Neuronal stem cell (in vitro differentiated cells): ENCODE measurements at regions not wholly inside any gene's neighbourhood (a gene's known extent, or its start where the extent isn't known, plus 50 kb on each side); places are given as distances from the start of the nearest gene placed in this dataset.
"Not testable (repeated sequence)": the region's sequence is repeated elsewhere in the genome, so short reads cannot be mapped to it uniquely, and the experiment has no call there.

ENCODE experiments used
- DNase-seq: peaks from one replicate; pipeline ENCODE4 v3.0.0-alpha.2; 2013; ENCODE audit warnings: low spot score
- H2AFZ ChIP-seq: one replicate; pipeline ENCODE4 v1.6.1; 2013; ENCODE audit warnings: mild to moderate bottlenecking, low read length, inconsistent platforms
- H2AK5ac ChIP-seq: 2 replicates; pipeline ENCODE4 v1.6.1; 2013; ENCODE audit warnings: low read depth, mild to moderate bottlenecking, inconsistent platforms, low read length, moderate library complexity, mixed read lengths
- H2BK120ac ChIP-seq: 2 replicates; pipeline ENCODE4 v1.6.1; 2013; ENCODE audit warnings: low read depth, mild to moderate bottlenecking, inconsistent platforms, low read length, moderate library complexity, mixed read lengths
- H2BK12ac ChIP-seq: one replicate; pipeline ENCODE4 v1.6.1; 2013; ENCODE audit warnings: low read length, inconsistent platforms
- H2BK15ac ChIP-seq: 2 replicates; pipeline ENCODE4 v1.6.1; 2013; ENCODE audit warnings: mild to moderate bottlenecking, low read length, inconsistent platforms, mixed read lengths
- H2BK5ac ChIP-seq: one replicate; pipeline ENCODE4 v1.6.1; 2013; ENCODE audit warnings: inconsistent platforms, mild to moderate bottlenecking, low read length, moderate library complexity
- H3K14ac ChIP-seq: one replicate; pipeline ENCODE4 v1.6.1; 2013; ENCODE audit warnings: low read length, inconsistent platforms
- H3K18ac ChIP-seq: 2 replicates; pipeline ENCODE4 v1.6.1; 2013; ENCODE audit warnings: low read length, inconsistent platforms
- H3K23ac ChIP-seq: 2 replicates; pipeline ENCODE4 v1.6.1; 2013; ENCODE audit warnings: low read depth, mild to moderate bottlenecking, mixed read lengths, low read length, inconsistent platforms; ENCODE audit not compliant: poor library complexity
- H3K27ac ChIP-seq: replicated peaks from 3 replicates; pipeline ENCODE4 v1.5.1; 2013; ENCODE audit warnings: low read length, inconsistent platforms
- H3K27me3 ChIP-seq, 3 experiments: 2 replicates each; pipeline ENCODE4 v1.6.1; 2013; ENCODE audit warnings: low read length in 3 of 3, mild to moderate bottlenecking in 2 of 3, inconsistent platforms in 1 of 3, low read depth in 1 of 3, mixed read lengths in 1 of 3, moderate library complexity in 1 of 3; ENCODE audit not compliant: control insufficient read depth in 3 of 3, insufficient read depth in 3 of 3
- H3K36me3 ChIP-seq, 2 donors: replicated peaks in 1 of 2; 2 replicates each; pipeline ENCODE4 v1.6.1; 2013; ENCODE audit warnings: low read length in 2 of 2; ENCODE audit not compliant: control insufficient read depth in 2 of 2, insufficient read depth in 2 of 2
- H3K4ac ChIP-seq: 2 replicates; pipeline ENCODE4 v1.6.1; 2013; ENCODE audit warnings: inconsistent platforms, mild to moderate bottlenecking, low read length, moderate library complexity
- H3K4me1 ChIP-seq, 2 donors: 1 replicate in 1 of 2; 2 replicates in 1 of 2; pipeline ENCODE4 v1.6.1; 2013; ENCODE audit warnings: low read length in 2 of 2, low read depth in 1 of 2; ENCODE audit not compliant: control insufficient read depth in 2 of 2, insufficient read depth in 1 of 2
- H3K4me2 ChIP-seq: one replicate; pipeline ENCODE4 v1.6.1; 2013; ENCODE audit warnings: mild to moderate bottlenecking, low read length, inconsistent platforms; ENCODE audit not compliant: insufficient read depth, poor library complexity, severe bottlenecking
- H3K4me3 ChIP-seq, 2 donors: 2 replicates each; pipeline ENCODE4 v1.5.1; 2013; ENCODE audit warnings: low read length in 2 of 2, mild to moderate bottlenecking in 2 of 2, inconsistent platforms in 1 of 2, moderate library complexity in 1 of 2
- H3K79me1 ChIP-seq: one replicate; pipeline ENCODE4 v1.6.1; 2013; ENCODE audit warnings: low read depth, mild to moderate bottlenecking, inconsistent platforms, low read length, moderate library complexity
- H3K9ac ChIP-seq: one replicate; pipeline ENCODE4 v1.6.1; 2013; ENCODE audit warnings: mild to moderate bottlenecking, low read depth, low read length, inconsistent platforms; ENCODE audit not compliant: poor library complexity
- H3K9me3 ChIP-seq, 2 donors: replicated peaks in 1 of 2; 2 replicates each; pipeline versions ENCODE3 to v1.6.1; 2013; ENCODE audit warnings: low read length in 2 of 2, mild to moderate bottlenecking in 2 of 2, inconsistent platforms in 1 of 2, low read depth in 1 of 2, mixed read lengths in 1 of 2, moderate library complexity in 1 of 2; ENCODE audit not compliant: control insufficient read depth in 2 of 2, insufficient read depth in 1 of 2
- H4K8ac ChIP-seq: one replicate; pipeline ENCODE4 v1.6.1; 2013; ENCODE audit warnings: low read depth, mild to moderate bottlenecking, inconsistent platforms, low read length, moderate library complexity
- H4K91ac ChIP-seq: one replicate; pipeline ENCODE4 v1.6.1; 2013; ENCODE audit warnings: low read length, low read depth, mild to moderate bottlenecking, inconsistent platforms; ENCODE audit not compliant: poor library complexity
- WGBS, 2 donors: extraction: QIAGEN DNeasy Blood & Tissue Kit; methylation state at CpG; one replicate each; pipeline ENCODE4 v1.1.7; 2013; ENCODE audit warnings: missing lambda C conversion rate in 2 of 2, mixed read lengths in 1 of 2; ENCODE audit not compliant: insufficient read length in 2 of 2, insufficient replicate concordance in 1 of 2; ENCODE audit errors: extremely low coverage in 2 of 2; 5-methylcytosine and 5-hydroxymethylcytosine counted together

DNA sequence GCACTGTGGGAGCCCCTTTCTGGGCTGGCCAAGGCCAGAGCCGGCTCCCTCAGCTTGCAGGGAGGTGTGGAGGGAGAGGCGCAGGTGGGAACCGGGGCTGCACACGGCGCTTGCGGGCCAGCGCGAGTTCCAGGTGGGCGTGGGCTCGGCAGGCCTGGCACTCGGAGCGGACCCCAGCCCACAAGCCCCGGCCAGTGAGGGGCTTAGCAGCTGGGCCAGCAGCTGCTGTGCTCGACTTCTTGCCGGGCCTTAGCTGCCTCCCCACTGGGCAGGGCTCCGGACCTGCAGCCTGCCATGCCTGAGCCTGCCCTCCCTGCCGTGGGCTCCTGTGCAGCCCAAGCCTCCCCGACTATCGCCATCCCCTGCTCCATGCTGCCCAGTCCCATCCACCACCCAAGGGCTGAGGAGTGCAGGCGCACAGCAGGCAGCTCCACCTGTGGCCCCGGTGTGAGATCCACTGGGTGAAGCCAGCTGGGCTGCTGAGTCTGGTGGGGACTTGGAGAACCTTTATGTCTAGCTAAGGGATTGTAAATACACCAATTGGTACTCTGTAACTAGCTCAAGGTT is 61.9 kb downstream of the OXSM start:
- not testable (repeated sequence) for H3K9me3 ChIP-seq, H3K4ac ChIP-seq, H3K27me3 ChIP-seq, H3K14ac ChIP-seq, H2AFZ ChIP-seq, H2BK120ac ChIP-seq, H2BK12ac ChIP-seq, H3K4me3 ChIP-seq, H3K79me1 ChIP-seq, H3K4me1 ChIP-seq, H3K23ac ChIP-seq, H3K36me3 ChIP-seq, H4K8ac ChIP-seq, H2BK15ac ChIP-seq, H2AK5ac ChIP-seq, H3K9ac ChIP-seq, DNase-seq, H4K91ac ChIP-seq, H2BK5ac ChIP-seq, H3K4me2 ChIP-seq, H3K18ac ChIP-seq, H3K27ac ChIP-seq
- no CpG with 5 or more reads among the region's 21 CpGs for WGBS, 2 donors

DNA sequence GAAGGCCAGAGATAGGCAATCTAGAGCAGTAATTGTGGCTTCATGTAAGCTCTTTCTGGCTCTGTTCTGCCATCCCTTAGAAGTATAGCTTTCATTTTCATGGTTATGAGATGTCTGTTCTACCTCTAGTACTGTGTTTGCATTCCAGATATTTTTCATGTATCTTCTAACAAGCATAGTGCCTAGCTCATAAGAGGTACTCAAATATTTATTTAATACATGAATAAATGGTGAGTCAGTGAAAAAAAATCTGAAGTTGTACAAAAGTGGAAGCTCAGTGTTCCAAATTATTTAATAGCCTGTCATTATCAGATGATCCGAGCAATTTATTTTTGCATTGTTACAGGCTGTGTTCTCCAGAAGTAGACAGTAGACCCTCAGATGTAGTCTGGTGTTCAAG is 64.3 kb downstream of the OXSM start:
- DNase-seq = no peak
- no peak overlapping the region for H3K23ac ChIP-seq
- H3K4me1 ChIP-seq = no peaks in the 10 kb centered on the region
- H2AK5ac ChIP-seq = no peak overlapping the region
- no peak overlapping the region for H2BK15ac ChIP-seq
- H3K27me3 ChIP-seq = no peaks in the 10 kb centered on the region
- H3K4ac ChIP-seq = no peak overlapping the region
- no peak overlapping the region for H2BK120ac ChIP-seq
- no peak overlapping the region for H3K4me3 ChIP-seq
- H2AFZ ChIP-seq = no peak overlapping the region
- no peak overlapping the region for H4K91ac ChIP-seq
- H2BK12ac ChIP-seq = no peak overlapping the region
- no peak overlapping the region for H3K18ac ChIP-seq
- no peak overlapping the region for H2BK5ac ChIP-seq
- no peak overlapping the region for H3K27ac ChIP-seq
- no peak overlapping the region for H3K4me2 ChIP-seq
- H3K36me3 ChIP-seq = no peaks in the 10 kb centered on the region
- no CpG with 5 or more reads among the region's 1 CpG for WGBS, 2 donors
- no peak overlapping the region for H3K9ac ChIP-seq
- H4K8ac ChIP-seq = no peak overlapping the region
- H3K79me1 ChIP-seq = no peaks in the 10 kb centered on the region
- H3K9me3 ChIP-seq = no peaks in the 10 kb centered on the region
- no peak overlapping the region for H3K14ac ChIP-seq

DNA sequence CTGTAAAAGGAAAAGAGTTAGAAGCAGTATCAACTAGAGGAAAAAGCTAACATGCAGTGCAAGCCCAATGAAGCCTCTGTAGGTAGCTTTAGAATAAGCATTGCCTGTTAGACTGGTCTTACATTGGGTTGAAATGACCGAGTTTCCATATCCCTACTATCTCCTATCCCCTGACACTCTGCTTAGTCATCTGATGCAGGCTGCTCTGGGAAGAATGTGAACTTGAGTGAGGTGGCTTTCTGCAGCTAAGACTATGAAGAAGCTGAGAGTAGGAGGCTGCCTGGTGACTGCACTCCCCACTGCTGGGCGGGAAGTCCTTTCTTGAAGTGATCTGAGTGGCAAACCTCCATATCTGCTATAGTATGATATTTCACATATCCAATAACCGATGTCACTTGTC is 64.7 kb downstream of the OXSM start:
- H2BK12ac ChIP-seq = no peak overlapping the region
- no peak overlapping the region for H3K14ac ChIP-seq
- no peak overlapping the region for H2AFZ ChIP-seq
- no peak overlapping the region for H2BK120ac ChIP-seq
- H3K79me1 ChIP-seq = no peaks in the 10 kb centered on the region
- no CpG with 5 or more reads among the region's 3 CpGs for WGBS, 2 donors
- no peak overlapping the region for H3K23ac ChIP-seq
- no peak overlapping the region for H2AK5ac ChIP-seq
- H3K4me3 ChIP-seq = no peak overlapping the region
- no peaks in the 10 kb centered on the region for H3K4me1 ChIP-seq
- H3K27me3 ChIP-seq = no peaks in the 10 kb centered on the region
- no peak overlapping the region for H4K91ac ChIP-seq
- H2BK5ac ChIP-seq = no peak overlapping the region
- H3K18ac ChIP-seq = no peak overlapping the region
- H3K27ac ChIP-seq = no peak overlapping the region
- H3K4ac ChIP-seq = no peak overlapping the region
- no peak overlapping the region for H2BK15ac ChIP-seq
- no peak overlapping the region for H3K4me2 ChIP-seq
- H3K9ac ChIP-seq = no peak overlapping the region
- DNase-seq = no peak
- no peaks in the 10 kb centered on the region for H3K9me3 ChIP-seq
- H4K8ac ChIP-seq = no peak overlapping the region
- H3K36me3 ChIP-seq = no peaks in the 10 kb centered on the region

DNA sequence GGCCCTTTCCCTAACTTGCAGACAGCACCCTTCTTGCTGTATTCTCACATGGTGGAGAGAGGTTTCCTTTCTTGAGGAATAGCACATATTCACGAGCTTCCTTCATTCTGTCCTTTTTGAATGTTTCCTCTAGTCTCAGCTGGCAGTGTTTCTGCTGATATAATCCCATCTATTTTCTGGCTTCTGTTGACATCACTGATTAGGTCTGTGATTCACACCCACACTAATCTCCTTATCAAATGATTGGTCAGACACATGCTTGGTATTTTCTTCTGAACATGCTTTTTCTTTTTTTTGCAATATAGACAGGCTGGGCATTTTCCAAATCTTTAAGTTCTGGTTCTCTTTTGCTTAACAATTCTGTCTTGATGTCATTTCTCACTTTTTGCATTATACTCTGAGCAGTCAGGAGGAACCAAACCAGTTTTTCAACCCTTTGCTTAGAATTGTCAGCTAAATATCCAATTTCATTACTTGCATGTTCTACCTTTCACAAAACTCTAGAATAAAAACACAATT is 65.4 kb downstream of the OXSM start:
- Histone ChIP-seq H3K18ac (no peak overlapping the region), H3K79me1 (no peaks in the 10 kb centered on the region), H2AFZ (no peak overlapping the region), H3K36me3 (no peaks in the 10 kb centered on the region), H3K27ac (no peak overlapping the region), H3K27me3 (no peaks in the 10 kb centered on the region), H3K9ac (no peak overlapping the region), H3K23ac (no peak overlapping the region), H2BK120ac (no peak overlapping the region), H2BK12ac (no peak overlapping the region), H3K4me1 (no peaks in the 10 kb centered on the region), H3K4me2 (no peak overlapping the region), H4K8ac (no peak overlapping the region), H3K4me3 (no peak overlapping the region), H2BK5ac (no peak overlapping the region), H2BK15ac (no peak overlapping the region), H2AK5ac (no peak overlapping the region), H3K9me3 (no peaks in the 10 kb centered on the region), H4K91ac (no peak overlapping the region), H3K14ac (no peak overlapping the region), H3K4ac (no peak overlapping the region)
- no peak for DNase-seq
- no CpG with 5 or more reads among the region's 1 CpG for WGBS, 2 donors
